DMS53 (cell line): ENCODE measurements at regions not wholly inside any gene's neighbourhood (a gene's known extent, or its start where the extent isn't known, plus 50 kb on each side); places are given as distances from the start of the nearest gene placed in this dataset.

Source experiments
- DNase-seq: peaks from one replicate; lab custom pipeline; 2025; lab: John Stamatoyannopoulos, UW

- no peak for DNase-seq
These were observed 369.2 kb upstream of the IL12A start for GRCh38 chr3:159619341-159619885.

GRCh38 chr3:159620281-159620680 lies 368.4 kb upstream of the IL12A start:
- no peak for DNase-seq

GRCh38 chr3:159620873-159621272 lies 367.8 kb upstream of the IL12A start:
- DNase-seq: peak; percentile 5

GRCh38 chr3:159624616-159625015 lies 364.0 kb upstream of the IL12A start:
- DNase-seq: no peak

GRCh38 chr3:159625594-159625993 lies 363.0 kb upstream of the IL12A start:
- no peak for DNase-seq

- DNase-seq: no peak
These were observed 362.0 kb upstream of the IL12A start for GRCh38 chr3:159626598-159626997.

GRCh38 chr3:159627229-159627628 lies 361.4 kb upstream of the IL12A start:
- no peak for DNase-seq

GRCh38 chr3:159627634-159628033 lies 361.0 kb upstream of the IL12A start:
- peak; percentile 10 for DNase-seq

GRCh38 chr3:159629329-159630084 lies 359.1 kb upstream of the IL12A start:
- DNase-seq: no peak

- no peak for DNase-seq
These were observed 357.4 kb upstream of the IL12A start for GRCh38 chr3:159631226-159631625.

GRCh38 chr3:159632128-159632527 lies 356.5 kb upstream of the IL12A start:
- DNase-seq: no peak

GRCh38 chr3:159632851-159633250 lies 355.8 kb upstream of the IL12A start:
- no peak for DNase-seq

GRCh38 chr3:159634483-159634882 lies 354.2 kb upstream of the IL12A start:
- DNase-seq: peak; percentile 16

- DNase-seq: peak; percentile 4
These were observed 353.5 kb upstream of the IL12A start for GRCh38 chr3:159635047-159635641.

- peak; percentile 7 for DNase-seq
These were observed 350.6 kb upstream of the IL12A start for GRCh38 chr3:159637883-159638542.

- DNase-seq: no peak
These were observed 348.4 kb upstream of the IL12A start for GRCh38 chr3:159640225-159640624.

- DNase-seq: no peak
These were observed 345.2 kb upstream of the IL12A start for GRCh38 chr3:159643406-159643805.

- no peak for DNase-seq
These were observed 342.8 kb upstream of the IL12A start for GRCh38 chr3:159645874-159646273.

- DNase-seq: no peak
These were observed 338.7 kb upstream of the IL12A start for GRCh38 chr3:159649951-159650350.

GRCh38 chr3:159650726-159651125 lies 337.9 kb upstream of the IL12A start:
- no peak for DNase-seq

GRCh38 chr3:159652452-159652851 lies 336.2 kb upstream of the IL12A start:
- no peak for DNase-seq

GRCh38 chr3:159654183-159655134 lies 334.2 kb upstream of the IL12A start:
- peak; percentile 16 for DNase-seq
